ENCODE measurements at regions not wholly inside any gene's neighbourhood (a gene's known extent, or its start where the extent isn't known, plus 50 kb on each side); places are given as distances from the start of the nearest gene placed in this dataset.
"Not testable (repeated sequence)": the region's sequence is repeated elsewhere in the genome, so short reads cannot be mapped to it uniquely, and the experiment has no call there.

GRCh38 chr13:74266861-74267260, 132.7 kb upstream of the KLF12 start:
- no peak for DNase-seq

GRCh38 chr13:74266309-74266708, 132.1 kb upstream of the KLF12 start:
- DNase-seq = no peak

DNA sequence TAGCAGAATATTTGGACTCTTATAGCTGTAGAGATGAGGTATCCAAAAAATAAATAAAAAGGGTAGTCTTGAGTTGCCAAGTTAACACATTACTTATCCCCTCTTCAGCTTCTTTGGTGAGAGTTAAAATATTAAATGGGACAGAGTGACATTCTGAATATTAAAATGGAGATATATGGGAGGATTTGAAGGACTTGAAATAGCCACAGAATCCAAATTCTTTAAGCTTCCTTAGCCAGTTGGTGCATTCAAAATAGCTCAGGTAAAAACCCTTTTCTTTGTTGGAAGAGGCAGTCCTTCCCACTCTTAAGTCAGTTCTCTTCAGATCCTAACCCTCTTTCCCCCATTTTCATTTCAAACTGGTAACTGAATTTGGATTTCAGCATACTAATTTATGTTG, 130.1 kb upstream of the KLF12 start:
- DNase-seq = no peak

DNA sequence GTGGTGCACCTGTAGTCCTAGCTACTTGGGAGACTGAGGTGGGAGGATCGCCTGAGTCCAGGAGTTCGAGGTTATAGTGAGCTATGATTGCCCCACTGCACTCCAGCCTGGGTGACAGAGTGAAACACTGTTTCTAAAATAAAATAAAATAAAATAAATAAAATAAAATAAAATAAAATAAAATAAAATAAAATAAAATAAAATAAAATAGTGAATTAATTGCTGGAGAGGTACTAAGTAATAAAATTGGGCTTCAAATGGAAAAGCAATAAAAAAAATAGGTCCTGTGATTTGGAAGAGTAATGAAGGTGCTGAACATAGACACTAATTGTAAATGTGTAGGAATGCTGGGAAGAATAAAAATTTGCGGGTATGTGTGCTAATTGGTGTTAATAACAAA, 126.2 kb upstream of the KLF12 start:
- DNase-seq = not testable (repeated sequence)

DNA sequence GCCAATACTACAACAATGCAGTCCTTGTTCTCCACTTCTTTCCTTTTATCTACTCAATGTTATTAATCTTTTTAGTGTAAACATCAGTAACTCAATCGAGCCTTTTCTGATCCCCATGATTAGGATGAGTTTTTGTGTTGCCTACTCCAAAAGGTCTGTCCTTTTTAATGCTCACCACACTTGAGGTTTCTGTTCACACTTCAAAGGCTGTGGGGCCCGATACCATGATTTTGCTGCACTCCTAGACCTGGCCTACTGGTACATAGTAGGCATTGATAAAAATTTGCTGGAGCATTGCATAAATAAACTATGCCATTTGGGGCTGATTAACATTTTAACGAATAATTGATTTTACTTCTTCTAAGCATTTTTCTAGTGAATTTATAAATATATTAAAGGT, 125.4 kb upstream of the KLF12 start:
- no peak for DNase-seq

DNA sequence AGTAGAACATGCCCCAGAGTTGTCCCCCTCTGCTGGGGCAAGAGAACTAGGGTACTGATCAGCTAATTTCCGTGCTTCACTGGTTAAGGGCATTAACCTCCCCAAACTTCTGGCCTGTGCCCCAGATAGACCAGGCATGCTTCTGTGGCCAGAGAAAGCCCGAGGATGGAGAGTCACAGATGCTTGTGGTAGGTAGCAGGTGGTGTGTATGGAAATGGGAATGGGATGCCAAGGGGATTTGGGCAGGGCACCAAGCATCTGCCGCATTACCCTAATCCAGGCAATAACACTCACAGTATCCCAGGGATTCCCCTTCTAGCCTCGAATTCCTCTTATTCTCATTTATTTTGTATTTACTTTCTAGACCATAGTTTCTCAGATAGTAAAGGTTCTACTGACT, 124.8 kb upstream of the KLF12 start:
- DNase-seq = no peak

- DNase-seq = no peak
Measured at GRCh38 chr13:74256969-74257368, 122.8 kb upstream of the KLF12 start.

DNA sequence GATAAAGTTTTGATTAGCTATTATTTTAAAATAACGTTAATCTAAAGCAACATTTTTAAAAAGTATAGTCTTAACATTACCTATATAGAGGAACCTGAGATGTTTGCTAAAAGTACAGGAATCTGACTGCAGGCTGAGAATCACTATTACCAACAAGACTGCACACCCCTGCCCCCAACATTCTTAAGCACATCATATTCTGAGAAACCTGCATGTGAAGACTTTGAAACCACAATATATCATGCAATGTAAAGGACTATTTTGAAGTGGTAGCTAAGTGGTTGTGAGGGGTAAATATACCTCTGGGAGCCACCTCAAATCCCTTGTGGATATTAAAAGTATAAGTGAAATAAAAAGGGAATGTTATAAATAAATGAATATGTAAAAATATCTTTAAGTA, 119.0 kb upstream of the KLF12 start:
- DNase-seq = no peak

GRCh38 chr13:74251778-74252519, 117.7 kb upstream of the KLF12 start:
- DNase-seq = no peak

DNA sequence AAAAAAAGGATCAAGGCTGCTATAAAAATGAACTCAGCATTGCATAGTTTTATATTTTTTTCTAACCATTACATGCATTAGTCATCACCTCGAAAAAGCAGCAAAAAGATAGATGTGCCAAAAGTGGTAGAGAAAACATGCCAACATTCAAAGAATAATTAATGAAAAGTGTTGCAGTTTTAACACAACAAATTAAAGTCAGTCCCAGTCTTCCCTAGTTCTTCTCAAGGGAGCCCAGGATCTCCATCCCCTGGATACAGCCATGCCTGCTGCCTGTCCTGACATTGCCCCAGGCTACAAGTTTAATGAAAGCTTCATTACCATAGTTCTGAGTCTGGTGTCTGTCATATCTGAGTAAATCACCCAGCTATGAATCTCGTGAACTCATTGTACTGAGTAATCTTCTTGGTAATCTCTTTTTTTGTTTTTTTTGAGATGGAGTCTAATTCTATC, 116.6 kb upstream of the KLF12 start:
- no peak for DNase-seq

DNA sequence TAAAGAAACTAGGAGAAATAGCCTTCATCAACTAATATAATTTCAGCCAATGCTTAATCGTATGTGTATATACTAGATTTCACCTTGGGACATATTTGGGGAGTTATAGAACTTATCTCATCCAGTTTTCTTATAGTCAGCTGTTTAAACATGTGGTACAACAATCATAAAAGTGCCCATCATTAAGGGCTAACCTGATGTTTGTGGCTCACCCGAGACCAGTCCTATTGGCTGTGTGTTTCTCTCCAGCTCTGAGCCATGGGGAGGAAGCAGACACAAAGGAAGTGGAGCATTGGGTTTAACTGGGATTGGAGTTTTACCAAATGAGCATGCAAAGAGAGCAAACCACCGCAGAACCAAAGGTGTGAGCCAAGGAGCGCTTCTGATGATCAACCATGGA, 114.3 kb upstream of the KLF12 start:
- DNase-seq = no peak

DNA sequence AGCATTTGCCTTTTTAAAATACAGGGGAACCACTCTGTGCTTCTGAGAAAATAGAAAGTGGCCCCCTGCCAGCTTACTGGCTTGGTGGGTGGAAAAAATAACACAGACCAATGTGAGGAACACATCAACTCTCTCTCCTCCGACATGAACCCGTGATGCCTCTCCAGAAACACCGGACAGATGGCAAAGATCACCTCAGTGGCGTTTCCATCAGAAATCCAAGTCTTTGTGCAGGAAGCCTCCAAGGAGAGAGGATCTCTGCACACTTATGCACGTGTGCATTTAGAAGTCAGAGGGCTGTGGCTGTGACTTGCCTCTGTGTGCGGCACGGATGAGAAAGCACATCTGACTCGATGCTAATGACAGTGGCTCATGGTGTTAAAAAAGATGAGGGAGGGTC, 112.3 kb upstream of the KLF12 start:
- DNase-seq = peak in 1 of 2 donors; percentile 47

GRCh38 chr13:74243637-74244526, 109.7 kb upstream of the KLF12 start:
- peak in 1 of 2 donors; percentile 65 for DNase-seq

GRCh38 chr13:74241343-74241742, 107.1 kb upstream of the KLF12 start:
- DNase-seq = not testable (repeated sequence)

DNA sequence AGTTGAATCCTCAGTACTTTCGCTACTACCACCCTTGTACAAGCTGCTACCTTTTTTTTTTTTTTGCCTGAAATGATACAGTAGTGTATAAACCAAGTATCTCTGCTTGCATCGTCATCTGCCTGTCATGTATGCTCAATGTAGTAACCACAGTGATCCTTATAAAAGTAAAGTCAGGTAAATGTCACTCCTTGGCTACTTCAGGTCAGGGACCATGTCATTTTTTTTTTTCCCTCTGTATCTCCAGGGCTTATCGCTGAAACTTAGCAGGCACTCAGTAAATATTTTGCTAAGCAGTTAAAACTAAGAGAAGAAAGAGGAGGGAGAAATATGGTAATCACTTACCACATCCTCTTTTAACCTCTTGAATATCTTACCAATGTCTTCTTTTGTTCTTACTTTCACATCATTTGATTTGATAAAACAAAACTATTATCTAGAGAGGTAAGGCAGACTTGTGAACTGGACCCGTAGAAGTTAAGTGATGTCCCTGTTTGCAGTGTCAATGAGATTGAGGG, 96.8 kb upstream of the KLF12 start:
- DNase-seq = peak in 1 of 2 donors; percentile 51

DNA sequence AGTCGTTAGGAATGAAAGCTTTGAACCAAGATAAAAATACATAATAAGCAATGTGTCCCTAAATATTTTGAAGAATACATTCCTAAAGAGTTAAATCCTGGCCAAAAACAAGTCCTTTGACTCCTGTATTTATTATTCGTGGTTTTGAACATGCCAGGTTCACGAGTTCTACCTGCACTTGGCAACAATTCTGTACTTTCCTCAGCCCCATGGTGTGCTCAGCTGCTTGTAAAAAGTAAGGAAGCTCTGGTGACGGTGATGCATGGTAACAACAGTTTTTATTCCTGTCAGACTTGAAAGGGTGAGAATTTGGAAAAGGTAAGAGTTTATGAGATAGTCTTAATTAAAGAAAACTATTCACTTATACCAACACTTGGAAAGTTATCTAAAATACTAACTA, 95.0 kb upstream of the KLF12 start:
- DNase-seq = no peak

DNA sequence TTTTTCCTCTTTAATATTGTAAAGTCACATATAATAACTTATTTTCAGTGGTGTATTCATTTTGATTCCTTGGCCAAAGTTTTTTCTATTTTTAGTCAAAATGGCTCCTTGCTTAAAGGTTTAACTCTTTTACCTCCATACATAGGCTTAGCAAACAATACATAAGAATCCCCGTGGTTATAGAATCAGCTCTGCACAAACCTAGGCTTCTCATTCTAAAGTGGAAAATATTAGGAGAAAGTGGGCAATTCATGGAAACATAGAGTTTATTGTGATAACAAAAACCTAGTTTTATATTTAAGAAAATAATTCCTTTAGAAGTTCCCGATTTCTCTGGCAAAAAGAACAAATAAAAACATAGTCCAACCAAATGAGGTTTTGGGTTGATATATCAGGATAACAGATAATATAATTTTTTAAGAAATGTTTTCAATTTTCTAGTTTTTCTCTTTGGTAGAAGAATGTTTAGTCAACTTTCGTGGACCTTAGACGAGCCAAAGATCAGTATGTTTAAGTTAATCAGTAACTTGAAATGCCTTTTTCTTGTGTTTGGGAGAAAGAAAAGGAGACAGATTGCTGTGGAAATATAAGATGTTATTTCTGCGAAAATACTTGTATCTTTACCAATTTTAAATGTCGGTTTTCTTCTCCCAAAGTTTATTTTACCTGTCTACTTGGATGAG, 93.4 kb upstream of the KLF12 start:
- no peak for DNase-seq

GRCh38 chr13:74226791-74227475, 92.7 kb upstream of the KLF12 start:
- no peak for DNase-seq

DNA sequence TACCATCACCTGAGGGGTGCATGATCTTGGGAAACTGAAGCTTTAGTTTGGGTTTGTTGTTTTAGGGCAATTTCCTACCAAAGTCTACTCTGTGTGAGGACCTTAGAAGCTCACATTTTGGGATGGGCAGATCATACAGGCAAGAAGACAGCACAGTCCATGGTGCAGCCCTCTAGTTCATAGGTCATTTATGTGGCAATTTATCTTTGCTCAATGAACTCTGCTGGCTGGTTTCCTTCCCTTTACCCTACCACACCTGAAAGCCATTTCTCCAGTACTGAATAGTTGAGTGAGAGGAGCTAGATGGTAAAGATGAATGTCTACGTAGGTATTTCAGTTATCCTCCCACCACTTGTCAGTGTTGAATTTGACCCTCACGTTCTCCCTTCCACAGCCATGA, 87.5 kb upstream of the KLF12 start:
- DNase-seq = no peak

GRCh38 chr13:74219566-74219965, 85.4 kb upstream of the KLF12 start:
- DNase-seq = no peak

DNA sequence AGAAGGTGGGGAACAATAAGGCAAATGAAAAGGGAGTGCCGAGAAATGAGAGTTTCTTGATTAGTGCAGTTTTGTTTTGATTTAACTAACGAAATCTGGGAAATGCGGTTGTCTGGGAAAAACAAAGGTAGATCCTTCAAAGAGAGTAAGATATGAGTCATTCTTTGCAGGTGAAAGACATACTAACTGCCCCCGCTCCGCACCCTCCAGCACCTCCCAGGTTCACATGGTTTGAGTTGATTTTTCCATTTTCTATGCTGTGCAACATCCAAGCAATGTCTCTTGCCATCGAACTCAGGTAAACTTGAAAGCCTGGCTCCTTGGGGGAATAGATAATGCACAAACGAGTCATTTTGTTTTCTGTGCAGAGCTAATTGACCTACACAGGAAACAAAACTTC, 84.1 kb upstream of the KLF12 start:
- DNase-seq = no peak

DNA sequence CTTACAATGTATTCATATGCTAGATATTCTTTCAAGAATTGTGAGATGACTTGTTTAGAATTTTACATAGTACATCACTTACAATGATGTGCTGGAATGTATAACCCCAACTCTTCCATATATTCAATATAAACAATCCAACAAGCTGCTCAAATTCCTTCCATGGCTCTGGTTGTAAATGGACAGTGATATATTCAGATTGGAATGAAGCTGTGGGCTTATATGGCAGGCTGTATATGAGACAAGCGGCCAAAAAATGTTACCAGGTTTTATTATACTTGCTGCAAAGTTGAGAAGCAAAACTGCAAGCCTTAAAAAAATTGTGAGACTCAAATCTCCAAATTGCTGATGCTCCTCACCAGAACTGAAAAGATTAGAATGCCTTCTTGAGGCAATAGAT, 83.6 kb upstream of the KLF12 start:
- no peak for DNase-seq

DNA sequence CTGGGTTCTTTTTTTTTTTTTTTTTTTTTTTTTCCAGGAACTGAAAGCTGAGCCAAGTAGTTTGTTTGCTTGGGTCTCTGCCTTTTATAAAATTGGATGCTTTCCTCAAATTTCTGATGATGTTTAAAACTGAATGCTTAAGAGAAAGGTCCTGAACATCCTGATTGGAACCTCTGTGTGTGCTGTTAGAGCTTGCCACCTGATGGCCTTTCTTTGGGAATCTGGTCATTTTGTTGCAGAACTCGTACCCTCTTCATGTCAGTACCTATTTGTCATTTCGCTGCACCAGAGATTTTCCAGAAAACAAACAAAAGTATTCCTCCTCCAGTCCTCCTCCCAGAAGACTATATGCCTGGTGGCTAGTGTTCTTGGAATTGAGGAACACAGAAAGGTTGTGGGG, 81.2 kb upstream of the KLF12 start:
- no peak for DNase-seq
